Endodermal cell (in vitro differentiated cells): ENCODE measurements at regions not wholly inside any gene's neighbourhood (a gene's known extent, or its start where the extent isn't known, plus 50 kb on each side); places are given as distances from the start of the nearest gene placed in this dataset.

ENCODE experiments used
- DNase-seq: peaks from one replicate; pipeline ENCODE4 v3.0.0-alpha.2; 2017
- H3K27ac ChIP-seq: 2 replicates; pipeline ENCODE4 v1.5.1; 2013; ENCODE audit warnings: mild to moderate bottlenecking, low read depth, low read length, moderate library complexity
- H3K27me3 ChIP-seq: 2 replicates; pipeline ENCODE4 v1.6.1; 2013; ENCODE audit warnings: mild to moderate bottlenecking, low read length, moderate library complexity; ENCODE audit not compliant: insufficient read depth, control insufficient read depth, poor library complexity, severe bottlenecking
- H3K36me3 ChIP-seq: 2 replicates; pipeline ENCODE4 v1.7.0; 2013; ENCODE audit warnings: mild to moderate bottlenecking, low read length, moderate library complexity; ENCODE audit not compliant: control insufficient read depth, insufficient read depth
- H3K4me1 ChIP-seq: one replicate; pipeline ENCODE4 v1.7.0; 2013; ENCODE audit warnings: low read length; ENCODE audit not compliant: control insufficient read depth, insufficient read depth
- H3K4me3 ChIP-seq: 2 replicates; pipeline ENCODE4 v1.5.1; 2013; ENCODE audit warnings: mild to moderate bottlenecking, low read length, moderate library complexity
- H3K9ac ChIP-seq: 2 replicates; pipeline ENCODE4 v1.6.1; 2013; ENCODE audit warnings: mild to moderate bottlenecking, low read length, moderate library complexity; ENCODE audit not compliant: poor library complexity, severe bottlenecking; ENCODE audit errors: extremely low read depth
- H3K9me3 ChIP-seq: 2 replicates; pipeline ENCODE4 v1.6.1; 2013; ENCODE audit warnings: mild to moderate bottlenecking, low read length, moderate library complexity; ENCODE audit not compliant: control insufficient read depth
- H3K27ac Mint-ChIP-seq: 2 replicates; pipeline ENCODE4 v1.8.0; 2020; ENCODE audit warnings: mixed read lengths
- H3K27me3 Mint-ChIP-seq: 2 replicates; pipeline ENCODE4 v1.8.0; 2021; ENCODE audit warnings: mild to moderate bottlenecking, mixed read lengths; ENCODE audit not compliant: insufficient read depth
- H3K36me3 Mint-ChIP-seq: 2 replicates; pipeline ENCODE4 v1.8.0; 2020; ENCODE audit warnings: low read depth, mixed read lengths
- H3K4me1 Mint-ChIP-seq: 2 replicates; pipeline ENCODE4 v1.8.0; 2020; ENCODE audit warnings: mixed read lengths
- H3K4me3 Mint-ChIP-seq: 2 replicates; pipeline ENCODE4 v1.8.0; 2020; ENCODE audit warnings: mild to moderate bottlenecking, moderate library complexity, mixed read lengths
- H3K9me3 Mint-ChIP-seq: 2 replicates; pipeline ENCODE4 v1.8.0; 2020; ENCODE audit warnings: mild to moderate bottlenecking, mixed read lengths
- CTCF ChIP-seq: fragments of 200-600 bp; sonication (generic); conservative IDR thresholded peaks from 2 replicates; pipeline ENCODE4 v1.5.0; 2021; ENCODE audit warnings: antibody characterized with exemption, mild to moderate bottlenecking
- WGBS, 2 experiments: methylation state at CpG; one replicate each; pipeline versions ENCODE4 v1.1.5 to v1.1.7; 2013; ENCODE audit warnings: missing lambda C conversion rate in 2 of 2, mixed read lengths in 1 of 2; ENCODE audit not compliant: insufficient coverage in 1 of 2, insufficient read length in 1 of 2; 5-methylcytosine and 5-hydroxymethylcytosine counted together

- Mint-ChIP-seq H3K9me3 (peaks cover 19% of the 10 kb centered on the region), H3K27ac (no peak overlapping the region), H3K27me3 (no peaks in the 10 kb centered on the region), H3K36me3 (no peaks in the 10 kb centered on the region), H3K4me1 (no peaks in the 10 kb centered on the region), H3K4me3 (no peak overlapping the region)
- no peaks in the 10 kb centered on the region for H3K4me1 ChIP-seq
- DNase-seq = no peak
- peaks cover 12% of the 10 kb centered on the region for H3K9me3 ChIP-seq
- H3K36me3 ChIP-seq = no peaks in the 10 kb centered on the region
- no peak overlapping the region for H3K4me3 ChIP-seq
- H3K27ac ChIP-seq = no peak overlapping the region
- no peak overlapping the region for H3K9ac ChIP-seq
- TF ChIP-seq CTCF = no peak
- 91 to 100% methylated on average over 1 of the region's 1 CpG for WGBS, 2 experiments
- H3K27me3 ChIP-seq = no peaks in the 10 kb centered on the region
These were observed 129.3 kb upstream of the FAT1 start for GRCh38 chr4:186852964-186853391.

DNA sequence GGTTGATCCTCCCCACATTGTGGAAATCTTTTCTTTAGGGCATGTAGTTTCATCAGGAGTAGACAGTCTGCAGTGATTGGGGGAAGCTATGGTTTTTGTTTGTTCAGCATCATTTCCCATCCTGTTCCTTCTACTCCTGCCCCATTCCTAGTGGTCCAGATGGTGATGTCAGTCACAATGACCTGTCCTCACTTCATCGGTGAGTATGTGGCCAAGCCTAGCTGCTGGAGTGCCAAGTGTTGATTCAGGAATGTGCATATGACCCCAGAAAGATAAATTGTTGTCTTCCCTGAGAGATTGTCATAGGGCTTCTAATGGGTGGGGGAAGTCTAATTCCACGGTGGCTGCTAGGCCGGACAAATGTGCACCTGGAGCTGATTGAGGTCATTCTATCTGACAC, 130.6 kb upstream of the FAT1 start:
- no peaks in the 10 kb centered on the region for H3K36me3 Mint-ChIP-seq
- H3K27me3 Mint-ChIP-seq = no peaks in the 10 kb centered on the region
- Histone ChIP-seq H3K27ac (no peak overlapping the region), H3K36me3 (no peaks in the 10 kb centered on the region), H3K4me1 (no peaks in the 10 kb centered on the region), H3K9ac (no peak overlapping the region), H3K9me3 (peaks cover 12% of the 10 kb centered on the region), H3K4me3 (no peak overlapping the region), H3K27me3 (no peaks in the 10 kb centered on the region)
- WGBS, 2 experiments = 92% methylated on average over 3 of the region's 3 CpGs; no CpG with 5 or more reads in 1 of the 2 experiments
- H3K4me1 Mint-ChIP-seq = no peaks in the 10 kb centered on the region
- no peak overlapping the region for H3K27ac Mint-ChIP-seq
- no peak for TF ChIP-seq CTCF
- no peak for DNase-seq
- H3K4me3 Mint-ChIP-seq = no peak overlapping the region
- H3K9me3 Mint-ChIP-seq = peaks cover 15% of the 10 kb centered on the region

- H3K27ac ChIP-seq = no peak overlapping the region
- TF ChIP-seq CTCF = no peak
- 86 to 100% methylated on average over 1 of the region's 1 CpG for WGBS, 2 experiments
These were observed 131.5 kb upstream of the FAT1 start for GRCh38 chr4:186855111-186855510.

More at GRCh38 chr4:186855111-186855510, 131.5 kb upstream of the FAT1 start:
- Mint-ChIP-seq H3K27ac (no peak overlapping the region), H3K4me3 (no peak overlapping the region), H3K27me3 (no peaks in the 10 kb centered on the region), H3K36me3 (no peaks in the 10 kb centered on the region), H3K4me1 (no peaks in the 10 kb centered on the region), H3K9me3 (peaks cover 9% of the 10 kb centered on the region)
- no peaks in the 10 kb centered on the region for H3K4me1 ChIP-seq
- H3K4me3 ChIP-seq = no peak overlapping the region
- H3K9ac ChIP-seq = no peak overlapping the region
- no peaks in the 10 kb centered on the region for H3K36me3 ChIP-seq
- no peak for DNase-seq
- no peaks in the 10 kb centered on the region for H3K27me3 ChIP-seq
- peaks cover 11% of the 10 kb centered on the region for H3K9me3 ChIP-seq
